Activated CD8-positive, alpha-beta memory T cell treated with anti-CD3 and anti-CD28 coated beads, Interleukin-2, amount 50 U/mL, for 48 hours (primary cell): ENCODE measurements at regions not wholly inside any gene's neighbourhood (a gene's known extent, or its start where the extent isn't known, plus 50 kb on each side); places are given as distances from the start of the nearest gene placed in this dataset.
"Not testable (repeated sequence)": the region's sequence is repeated elsewhere in the genome, so short reads cannot be mapped to it uniquely, and the experiment has no call there.

Experiments
- DNase-seq: peaks from one replicate; pipeline ENCODE4 v3.0.0-alpha.2; 2020

DNA sequence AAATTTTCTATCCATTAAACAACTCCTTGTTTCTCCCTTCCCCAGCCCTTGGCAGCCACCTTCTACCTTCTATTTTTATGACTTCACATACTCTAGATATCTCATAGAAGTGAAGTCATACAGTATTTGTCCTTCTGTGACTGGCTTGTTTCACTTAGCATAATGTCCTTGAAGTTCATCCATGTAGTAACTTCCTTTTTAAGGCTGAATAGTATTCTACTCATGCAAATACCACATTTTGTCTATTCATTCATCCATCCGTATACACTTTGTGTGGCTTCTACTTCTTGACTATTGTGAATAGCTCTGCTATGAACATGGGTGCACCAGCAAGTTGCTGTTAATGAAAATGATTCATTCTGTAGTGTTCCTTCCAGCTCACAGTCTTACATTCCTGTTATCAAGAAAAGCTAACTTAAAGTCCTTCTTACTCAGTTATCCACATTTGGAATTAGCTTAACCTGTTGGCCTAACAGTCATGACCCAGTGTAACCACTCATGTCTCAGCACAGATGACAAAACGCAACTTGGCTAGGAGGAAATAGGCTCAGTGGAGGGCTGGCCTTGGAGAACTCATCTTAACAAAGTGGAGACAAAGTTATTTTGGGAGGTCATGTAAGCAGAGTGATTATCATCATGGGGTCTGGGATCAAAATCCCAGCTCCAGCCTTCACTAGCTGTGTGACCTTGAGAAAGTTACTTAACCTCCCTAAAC is 129.7 kb upstream of the MAP3K1 start:
- DNase-seq: no peak

DNA sequence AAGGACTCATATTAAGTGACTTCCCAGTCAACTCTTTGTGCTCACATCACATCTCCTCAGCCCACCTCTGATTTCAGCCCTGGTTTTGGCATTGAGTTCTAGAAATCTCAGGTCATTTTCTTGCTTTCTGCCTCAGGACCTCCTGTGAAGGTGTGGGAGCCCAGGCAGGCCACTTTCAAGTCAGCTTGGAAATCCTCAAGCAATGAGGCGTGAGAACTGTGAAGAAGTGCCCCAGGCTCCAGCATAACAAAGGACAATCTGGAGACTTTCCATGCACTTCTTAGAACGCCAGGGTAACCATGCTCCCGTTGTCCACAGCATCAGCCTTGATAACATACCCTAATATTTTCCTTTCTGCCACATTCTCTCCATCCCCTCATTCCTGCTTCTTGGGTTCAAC is 131.2 kb upstream of the MAP3K1 start:
- no peak for DNase-seq

DNA sequence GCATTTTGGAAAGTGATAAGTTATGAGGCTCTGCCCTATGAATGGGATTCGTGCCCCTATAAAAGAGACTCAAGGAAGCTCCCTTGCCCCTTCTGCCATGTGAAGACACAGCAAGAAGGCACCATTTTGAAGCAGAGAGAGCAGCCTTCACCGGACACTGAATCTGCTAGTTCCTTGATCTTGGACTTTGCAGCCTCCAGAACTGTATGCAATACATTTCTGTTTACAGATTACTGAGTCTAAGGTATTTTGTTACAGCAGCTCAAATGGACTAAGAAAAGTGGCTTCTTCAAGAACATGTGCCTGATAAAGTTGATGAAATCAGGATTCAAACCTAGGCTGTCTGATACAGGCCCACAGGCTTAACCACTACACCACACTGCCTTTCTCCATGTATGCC is 131.6 kb upstream of the MAP3K1 start:
- no peak for DNase-seq

- no peak for DNase-seq
Observed at GRCh38 chr5:56683281-56683680, 132.1 kb upstream of the MAP3K1 start.

DNA sequence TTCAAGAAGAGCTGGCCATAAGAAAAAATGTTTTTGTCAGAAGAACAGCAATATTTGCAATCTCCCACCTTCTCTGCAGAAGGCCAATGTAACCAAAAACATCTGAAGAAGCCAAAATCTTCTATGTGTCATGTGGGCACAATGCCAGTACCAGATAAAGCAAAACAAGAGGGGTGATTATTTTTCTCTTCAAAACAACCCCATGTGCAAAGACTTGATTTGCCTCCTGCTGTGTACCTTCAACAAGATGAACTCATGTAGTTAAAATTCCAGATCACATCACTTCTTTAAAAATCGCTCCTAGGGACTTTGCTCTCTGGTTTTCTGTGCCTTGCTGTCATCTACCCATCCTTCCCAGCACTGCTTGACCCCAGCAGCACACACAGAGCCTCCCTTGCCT is 134.0 kb upstream of the MAP3K1 start:
- no peak for DNase-seq

DNA sequence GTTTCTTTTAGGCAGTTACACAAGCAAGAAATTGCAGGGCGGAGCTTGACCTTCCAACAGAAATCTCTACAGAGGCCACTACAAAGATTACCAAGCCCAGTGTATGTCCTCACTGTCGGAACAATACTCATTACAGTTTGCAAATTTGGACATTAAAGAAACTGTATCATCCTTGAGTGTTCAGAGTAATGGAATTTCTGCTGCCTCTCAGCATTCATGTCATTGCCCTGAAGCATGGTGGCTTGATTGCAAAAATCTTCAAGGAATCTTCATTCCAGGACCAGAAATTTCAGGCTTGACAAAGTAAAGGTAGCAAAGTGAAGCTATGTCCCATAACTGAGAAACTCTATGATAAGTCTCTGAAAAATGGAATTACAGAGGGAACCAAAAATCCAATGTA is 134.6 kb upstream of the MAP3K1 start:
- no peak for DNase-seq

DNA sequence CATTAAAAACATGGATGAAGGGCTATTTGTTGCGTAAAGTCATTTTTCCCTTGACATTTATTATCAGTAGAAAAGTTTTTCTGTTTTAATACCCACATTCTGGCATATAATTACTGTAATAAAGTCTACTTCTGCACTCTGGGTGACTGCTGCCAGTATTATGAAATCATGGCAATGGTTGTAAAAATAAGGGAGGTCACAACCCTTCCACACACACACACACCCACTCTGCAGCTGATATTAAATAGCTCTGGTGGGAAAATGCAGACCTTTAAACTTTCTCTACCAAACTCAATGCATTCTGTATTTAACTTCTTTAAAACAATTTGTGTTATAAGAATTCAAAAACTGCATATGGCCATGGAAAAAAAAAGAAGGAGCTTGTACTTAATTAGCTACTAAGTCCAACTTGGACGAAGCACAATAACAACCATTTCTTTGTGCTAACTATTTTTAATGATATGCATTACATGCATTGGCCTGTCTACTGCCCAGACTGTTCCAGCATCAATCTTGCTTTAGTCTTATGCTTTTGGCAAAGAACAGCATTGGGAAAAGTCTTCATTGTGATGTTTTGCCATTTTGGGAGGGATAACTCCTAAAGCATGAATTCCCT is 137.6 kb upstream of the MAP3K1 start:
- DNase-seq: no peak

DNA sequence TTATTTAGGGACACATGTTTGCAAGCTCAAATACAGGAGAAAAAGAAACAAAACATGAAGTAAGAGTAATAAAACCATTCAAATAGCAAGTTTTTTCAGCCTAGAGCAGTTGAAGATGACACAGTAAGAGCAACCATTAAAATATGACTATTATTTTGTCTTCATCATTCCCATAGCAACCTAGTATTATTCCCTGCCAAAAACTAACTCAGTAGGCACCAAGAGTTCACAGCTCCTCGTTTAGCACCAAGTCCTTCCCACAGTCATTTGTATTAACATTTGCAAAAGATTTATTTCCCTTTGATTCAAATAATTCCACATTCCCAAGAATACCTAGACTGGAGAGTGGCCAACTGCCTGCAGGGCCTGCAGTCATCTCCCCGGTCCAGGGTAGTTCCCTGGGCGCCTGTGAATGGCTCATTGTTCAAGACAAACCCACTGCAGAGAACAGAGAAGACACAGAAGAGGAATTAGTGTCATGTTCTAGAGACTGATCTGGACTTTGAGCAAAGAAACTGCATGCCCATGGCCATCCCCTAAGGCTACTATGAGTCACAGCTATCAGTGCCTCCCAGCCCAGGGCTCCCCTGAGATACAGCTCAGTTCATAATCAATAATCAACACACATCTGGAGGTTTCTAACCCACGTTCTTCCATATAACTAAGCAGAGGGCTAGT is 139.1 kb upstream of the MAP3K1 start:
- no peak for DNase-seq

DNA sequence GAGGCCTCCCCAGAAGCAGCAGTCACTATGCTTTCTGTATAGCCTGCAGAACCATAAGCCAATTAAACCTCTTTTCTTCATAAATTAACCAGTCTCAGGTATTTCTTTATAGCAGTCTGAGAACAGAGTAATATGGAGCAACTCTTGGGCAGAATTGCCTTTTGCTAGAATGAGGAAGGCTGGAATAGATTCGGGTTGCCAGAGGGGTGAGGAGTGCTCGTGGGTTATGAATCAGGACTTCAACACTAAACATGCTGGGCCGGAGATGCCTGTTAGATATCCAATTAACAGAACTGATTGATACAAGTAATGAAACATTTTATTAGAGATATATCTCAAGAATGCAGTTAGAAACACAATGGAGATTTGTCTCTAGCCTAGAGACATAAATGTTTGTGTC is 140.9 kb upstream of the MAP3K1 start:
- no peak for DNase-seq

- DNase-seq: no peak
Observed at GRCh38 chr5:56673171-56673570, 142.2 kb upstream of the MAP3K1 start.

DNA sequence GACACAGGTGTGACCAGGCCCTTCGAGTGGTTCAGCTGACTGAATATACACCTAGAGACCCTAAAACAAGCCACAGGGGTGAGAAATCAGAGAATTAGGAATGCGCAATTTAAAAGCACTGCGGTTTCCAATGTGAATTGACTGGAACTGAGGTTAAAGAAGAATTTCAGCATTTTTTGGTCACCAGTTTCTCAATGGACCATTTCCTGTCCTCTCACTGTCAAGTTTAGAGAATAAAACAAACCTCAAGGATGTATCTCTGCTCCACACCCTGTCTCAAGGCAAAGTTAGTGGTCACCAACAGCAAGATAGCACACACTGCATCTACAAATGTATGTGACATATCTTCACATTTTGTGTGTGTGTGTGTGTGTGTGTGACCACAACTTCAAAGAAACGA is 143.8 kb upstream of the MAP3K1 start:
- DNase-seq: no peak

GRCh38 chr5:56670916-56671315 is 144.4 kb upstream of the MAP3K1 start:
- DNase-seq: no peak

DNA sequence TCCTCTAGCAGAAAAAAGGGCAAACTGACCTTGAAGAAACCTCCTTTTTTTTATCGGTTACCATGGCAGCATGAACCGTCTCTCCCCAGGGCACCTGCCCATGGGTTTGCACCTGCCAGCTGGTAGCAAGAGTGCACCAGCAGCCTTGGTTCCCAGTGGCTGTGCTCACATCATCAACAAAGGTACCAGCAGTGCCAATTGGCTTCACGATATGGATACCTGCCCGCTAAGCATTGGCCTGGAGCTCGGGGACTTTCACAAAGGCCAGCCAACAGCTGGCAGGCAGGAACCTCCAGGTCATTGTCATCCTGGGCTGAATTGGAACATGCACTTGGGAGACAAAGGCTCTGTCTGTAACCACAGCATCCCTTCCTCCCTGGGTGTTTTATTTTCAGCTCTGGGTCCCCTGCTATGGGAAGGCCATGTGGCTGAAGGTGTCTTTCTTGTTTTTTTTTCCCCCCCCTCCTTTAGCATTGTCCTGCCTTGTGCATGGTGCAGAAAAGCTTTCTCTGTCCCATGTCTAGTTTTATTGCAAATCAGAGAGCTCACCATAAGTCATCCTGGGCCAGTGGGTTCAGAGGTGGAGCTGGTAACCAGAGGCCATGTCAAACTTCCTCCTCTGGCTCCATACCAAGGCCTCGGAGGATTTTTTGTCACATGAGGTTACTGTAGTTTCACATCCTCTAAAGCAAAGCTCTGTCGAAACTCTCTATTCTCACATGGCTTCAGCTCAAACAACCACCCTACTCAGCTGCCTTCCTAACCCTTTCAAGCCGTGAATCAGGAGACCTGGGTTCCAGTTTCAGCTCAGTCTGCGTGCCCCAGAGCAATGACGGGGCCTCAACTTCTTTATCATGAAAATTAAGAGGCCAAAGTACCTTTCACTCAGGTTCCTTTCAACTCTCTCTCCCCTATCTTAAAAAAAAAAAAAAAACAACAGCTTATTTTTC is 145.5 kb upstream of the MAP3K1 start:
- peak; percentile 58 for DNase-seq

- no peak for DNase-seq
Observed at GRCh38 chr5:56668996-56669395, 146.4 kb upstream of the MAP3K1 start.

DNA sequence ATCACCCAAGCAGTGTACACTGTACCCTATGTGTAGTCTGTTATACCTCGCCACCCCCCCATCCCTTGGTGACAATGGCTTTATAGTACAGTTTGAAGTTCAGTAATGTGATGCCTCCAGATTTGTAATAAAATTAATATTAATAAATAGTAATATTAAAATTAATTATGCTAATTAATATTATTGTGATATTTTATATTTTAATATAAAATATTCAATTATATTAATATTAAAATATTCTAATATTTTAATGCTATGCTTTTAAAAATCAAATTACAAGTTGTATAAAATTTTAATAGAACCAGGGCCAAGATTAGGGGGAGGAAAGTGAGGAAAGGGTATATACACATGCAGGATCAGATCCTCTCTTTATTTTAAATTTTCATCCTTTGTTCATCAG is 147.7 kb upstream of the MAP3K1 start:
- DNase-seq: no peak

DNA sequence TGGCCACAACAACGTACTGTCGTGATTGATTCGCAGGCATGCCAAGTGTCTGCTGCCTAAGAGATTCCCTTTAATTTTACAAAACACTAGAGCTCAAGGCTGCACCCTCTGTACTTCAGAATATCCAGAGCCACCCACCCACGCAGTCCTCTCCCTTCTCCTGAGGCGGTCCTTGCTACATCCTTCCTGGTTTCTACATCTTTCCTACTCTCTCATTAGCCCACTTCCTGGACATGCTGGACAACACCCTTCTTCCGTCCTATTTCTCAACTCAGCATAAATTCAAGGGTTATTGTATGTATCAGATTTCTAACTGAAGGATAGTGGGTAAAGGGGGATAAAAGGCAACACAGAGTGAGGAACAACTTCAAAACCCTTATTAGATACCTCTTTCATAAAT is 148.4 kb upstream of the MAP3K1 start:
- no peak for DNase-seq

- not testable (repeated sequence) for DNase-seq
Observed at GRCh38 chr5:56665117-56665516, 150.2 kb upstream of the MAP3K1 start.

DNA sequence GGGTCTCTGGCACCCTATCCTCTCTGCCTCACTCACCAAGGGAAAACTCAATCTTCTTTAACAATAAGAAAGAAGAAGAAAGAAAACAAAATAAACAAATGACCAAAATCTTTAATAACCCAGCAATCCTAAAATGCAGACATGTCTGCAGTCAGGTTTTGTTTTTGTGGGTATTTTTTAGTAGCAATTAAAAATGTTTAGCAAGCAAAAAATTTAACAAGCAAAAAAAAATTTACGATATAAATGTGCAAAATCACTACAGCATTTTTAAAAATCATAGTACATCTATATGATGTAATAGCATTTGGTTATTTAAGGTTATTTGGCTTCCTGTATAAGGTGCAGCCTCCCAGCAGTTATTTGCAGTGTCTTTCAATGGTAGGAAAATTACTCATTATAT is 151.3 kb upstream of the MAP3K1 start:
- no peak for DNase-seq

- no peak for DNase-seq
Observed at GRCh38 chr5:56663523-56663922, 151.8 kb upstream of the MAP3K1 start.

- no peak for DNase-seq
Observed at GRCh38 chr5:56662893-56663292, 152.5 kb upstream of the MAP3K1 start.

- DNase-seq: no peak
Observed at GRCh38 chr5:56659971-56660370, 155.4 kb upstream of the MAP3K1 start.

- DNase-seq: no peak
Observed at GRCh38 chr5:56658972-56659371, 156.4 kb upstream of the MAP3K1 start.
